Astrocyte of the hippocampus (primary cell): ENCODE measurements at regions not wholly inside any gene's neighbourhood (a gene's known extent, or its start where the extent isn't known, plus 50 kb on each side); places are given as distances from the start of the nearest gene placed in this dataset.
A peak's percentile ranks its signal among the peaks of the same experiment; 100 is the strongest.
"Not testable (repeated sequence)": the region's sequence is repeated elsewhere in the genome, so short reads cannot be mapped to it uniquely, and the experiment has no call there.

Source experiments
- DNase-seq: peaks from one replicate; pipeline ENCODE4 v3.0.0; 2011; ENCODE audit warnings: low read depth, low spot score

DNA sequence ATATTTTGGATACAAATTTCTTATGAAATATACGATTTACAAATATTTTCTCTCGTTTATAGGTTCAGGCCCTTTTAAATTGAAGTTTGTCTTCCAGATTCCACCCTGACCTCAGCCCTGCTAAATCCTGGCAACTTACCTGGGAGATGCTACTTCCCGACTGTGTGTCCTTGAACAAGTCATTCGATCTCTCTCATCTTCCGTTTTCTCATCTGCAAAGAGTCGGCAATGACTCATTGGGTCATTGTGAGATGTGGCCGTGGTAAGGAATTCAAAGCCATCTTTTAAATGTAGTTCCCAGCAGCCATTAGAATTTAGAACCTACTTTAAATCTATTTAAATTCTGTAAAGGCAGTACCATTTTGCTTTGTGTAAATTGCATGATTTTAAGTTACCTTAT, 72.5 kb downstream of the LHX2 start:
- no peak for DNase-seq

GRCh38 chr9:124087226-124087625, 75.7 kb downstream of the LHX2 start:
- DNase-seq: no peak

DNA sequence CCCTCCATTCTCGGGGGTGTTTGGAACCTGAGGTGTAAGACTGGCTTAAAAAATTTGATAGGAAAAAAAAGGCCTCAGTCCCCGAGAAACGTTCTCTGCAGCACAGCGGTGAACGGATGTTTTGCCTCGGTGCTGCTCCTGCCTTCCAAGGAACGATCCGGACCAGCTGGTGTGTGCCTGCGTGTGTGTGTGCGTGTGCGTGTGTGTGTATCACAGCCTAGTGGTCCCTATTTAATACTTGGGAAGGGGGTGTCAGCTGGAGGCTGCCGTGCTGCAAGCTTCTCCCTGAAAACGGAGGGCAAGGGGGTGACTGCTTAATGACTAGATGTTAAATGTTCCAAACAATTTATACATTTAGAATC, 76.9 kb downstream of the LHX2 start:
- no peak for DNase-seq

GRCh38 chr9:124089631-124090488, 78.3 kb downstream of the LHX2 start:
- DNase-seq: not testable (repeated sequence)

GRCh38 chr9:124098141-124098905, 86.8 kb downstream of the LHX2 start:
- peak; percentile 11 for DNase-seq

- DNase-seq: no peak
Observed at GRCh38 chr9:124099860-124100259, 88.3 kb downstream of the LHX2 start.

GRCh38 chr9:124101215-124101968, 89.8 kb downstream of the LHX2 start:
- no peak for DNase-seq

- no peak for DNase-seq
Observed at GRCh38 chr9:124101969-124102345, 90.4 kb downstream of the LHX2 start.

GRCh38 chr9:124102363-124102762, 90.8 kb downstream of the LHX2 start:
- no peak for DNase-seq

DNA sequence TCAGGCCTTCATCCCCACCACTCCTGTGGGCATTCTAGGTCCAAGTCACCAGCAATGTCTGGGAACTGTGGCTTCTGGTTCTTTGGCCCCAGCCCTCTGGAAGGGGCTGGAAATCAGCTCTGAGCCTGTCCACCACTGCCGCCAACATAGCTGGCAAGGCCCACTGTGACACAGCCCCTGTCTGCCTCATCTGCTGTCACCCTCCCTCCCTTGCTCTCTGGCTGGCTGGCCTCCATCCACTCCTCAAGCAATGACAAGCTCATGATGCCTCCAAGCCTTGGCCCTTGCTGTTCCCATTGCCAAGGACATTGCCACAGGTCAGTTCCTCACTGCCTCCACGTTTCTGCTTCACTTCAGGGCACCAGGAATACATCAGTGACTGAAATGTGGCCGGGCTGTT, 93.7 kb downstream of the LHX2 start:
- no peak for DNase-seq

DNA sequence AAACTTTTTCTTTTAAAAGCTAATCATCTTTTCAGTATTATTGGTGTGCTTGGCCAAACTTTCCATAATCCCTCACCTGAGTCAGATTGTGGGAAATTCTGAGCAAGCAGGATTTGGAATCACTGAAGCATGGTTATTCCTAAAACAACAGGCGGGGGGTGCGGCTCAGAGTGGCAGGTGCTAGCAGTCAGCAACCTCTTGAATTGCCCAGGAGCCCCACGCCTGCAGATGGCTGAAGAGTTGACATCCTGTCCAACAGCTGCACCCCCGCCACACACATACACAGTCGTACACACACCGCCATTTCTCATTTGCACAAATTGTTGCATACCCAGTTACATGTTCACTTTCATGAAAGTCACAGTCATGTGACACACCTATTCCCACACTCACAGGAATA, 96.6 kb downstream of the LHX2 start:
- DNase-seq: no peak

- DNase-seq: peak; percentile 90
Observed at GRCh38 chr9:124110307-124110915, 98.8 kb downstream of the LHX2 start.

GRCh38 chr9:124116683-124117363, 105.3 kb downstream of the LHX2 start:
- no peak for DNase-seq

DNA sequence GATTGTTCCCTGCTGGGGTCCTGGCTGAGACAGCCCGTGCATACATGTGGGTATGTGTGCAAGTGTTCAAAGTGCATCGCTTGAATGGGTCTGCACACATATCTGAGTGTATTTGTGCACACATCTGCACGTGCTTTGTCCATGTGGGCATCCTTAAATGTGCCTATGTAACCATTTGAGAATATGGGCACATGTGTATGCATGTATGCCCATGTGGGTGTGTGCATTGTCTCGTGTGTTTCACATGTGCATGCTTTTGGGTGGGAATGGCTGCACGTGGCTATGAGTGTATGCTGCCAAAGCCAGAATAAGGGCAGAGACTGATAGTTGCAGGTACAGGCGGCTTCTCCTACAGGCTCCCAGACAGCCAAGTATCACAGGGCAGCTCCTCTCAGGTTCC, 107.3 kb downstream of the LHX2 start:
- DNase-seq: no peak

GRCh38 chr9:124120272-124120671, 108.7 kb downstream of the LHX2 start:
- no peak for DNase-seq

- DNase-seq: no peak
Observed at GRCh38 chr9:124121725-124122124, 110.2 kb downstream of the LHX2 start.

GRCh38 chr9:124122321-124122720, 110.8 kb downstream of the LHX2 start:
- DNase-seq: no peak

GRCh38 chr9:124122813-124123462, 111.4 kb downstream of the LHX2 start:
- no peak for DNase-seq

GRCh38 chr9:124123621-124124020, 112.1 kb downstream of the LHX2 start:
- not testable (repeated sequence) for DNase-seq

- no peak for DNase-seq
Observed at GRCh38 chr9:124124729-124125650, 113.4 kb downstream of the LHX2 start.
